HK-2 (cell line): ENCODE measurements at regions not wholly inside any gene's neighbourhood (a gene's known extent, or its start where the extent isn't known, plus 50 kb on each side); places are given as distances from the start of the nearest gene placed in this dataset.
A peak's percentile ranks its signal among the peaks of the same experiment; 100 is the strongest.
"Not testable (repeated sequence)": the region's sequence is repeated elsewhere in the genome, so short reads cannot be mapped to it uniquely, and the experiment has no call there.

Source experiments
- DNase-seq: peaks from one replicate; pipeline ENCODE4 v3.0.0-alpha.2; 2018; ENCODE audit not compliant: unreplicated experiment

GRCh38 chr7:67470256-67470751 is 473.7 kb downstream of the TYW1 start:
- DNase-seq, result no peak

DNA sequence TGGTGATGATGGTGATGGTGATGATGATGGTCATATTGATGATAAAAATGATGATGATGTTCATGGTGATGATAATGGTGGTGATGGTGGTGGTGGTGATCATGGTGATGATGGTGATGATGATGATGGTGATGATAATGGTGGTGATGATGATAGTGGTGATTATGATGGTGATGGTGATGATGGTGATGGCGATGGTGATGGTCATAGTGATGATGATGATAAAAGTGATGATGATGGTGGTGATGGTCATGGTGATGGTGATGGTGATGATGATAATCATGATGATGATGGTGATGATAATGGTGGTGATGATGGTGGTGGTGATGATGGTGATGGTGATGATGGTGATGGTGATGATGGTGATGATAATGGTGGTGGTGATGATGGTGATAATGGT is 478.7 kb downstream of the TYW1 start:
- DNase-seq, result no peak

DNA sequence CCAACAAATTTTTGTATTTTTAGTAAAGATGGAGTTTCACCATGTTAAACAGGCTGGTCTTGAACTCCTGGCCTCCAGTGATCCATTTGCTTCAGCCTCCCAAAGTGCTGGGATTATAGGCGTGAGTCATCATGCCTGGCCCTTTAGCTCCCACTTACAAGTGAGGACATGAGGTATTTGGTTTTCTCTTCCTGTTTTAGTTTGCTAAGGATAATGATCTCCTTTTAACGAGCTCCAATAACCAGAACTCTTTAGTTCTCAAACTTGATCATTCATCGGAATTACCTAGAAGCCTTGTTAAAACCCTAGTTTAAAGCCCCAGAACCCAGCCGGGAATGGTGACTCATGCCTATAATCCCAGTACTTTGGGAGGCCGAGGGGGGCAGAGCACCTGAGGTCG is 481.4 kb downstream of the TYW1 start:
- DNase-seq, result no peak

DNA sequence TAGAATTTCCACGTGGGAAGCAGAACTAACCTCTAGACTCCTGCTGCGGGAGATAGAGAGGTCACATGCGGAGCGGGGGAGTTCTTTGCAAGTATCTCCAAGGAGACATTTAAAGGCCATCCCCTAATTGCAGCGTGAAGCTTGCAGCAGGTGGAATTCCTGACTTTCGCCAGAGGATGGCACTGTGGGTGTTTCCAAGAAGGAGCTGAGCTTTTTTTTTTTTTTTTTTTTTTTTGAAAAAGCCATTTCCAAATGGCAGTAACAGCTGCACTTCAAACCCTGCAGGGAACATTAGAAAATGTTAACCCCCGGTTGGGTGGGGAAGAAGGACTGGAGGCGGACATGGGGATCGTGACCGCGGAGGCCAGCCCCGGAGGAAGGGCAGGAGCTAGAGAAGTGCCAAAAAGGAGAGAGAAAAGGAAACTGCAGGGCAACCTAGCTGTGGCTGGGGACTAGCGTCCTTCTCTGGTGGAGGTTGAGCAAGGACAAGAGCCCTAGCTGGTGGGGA is 487.7 kb downstream of the TYW1 start:
- peak; percentile 47 for DNase-seq

DNA sequence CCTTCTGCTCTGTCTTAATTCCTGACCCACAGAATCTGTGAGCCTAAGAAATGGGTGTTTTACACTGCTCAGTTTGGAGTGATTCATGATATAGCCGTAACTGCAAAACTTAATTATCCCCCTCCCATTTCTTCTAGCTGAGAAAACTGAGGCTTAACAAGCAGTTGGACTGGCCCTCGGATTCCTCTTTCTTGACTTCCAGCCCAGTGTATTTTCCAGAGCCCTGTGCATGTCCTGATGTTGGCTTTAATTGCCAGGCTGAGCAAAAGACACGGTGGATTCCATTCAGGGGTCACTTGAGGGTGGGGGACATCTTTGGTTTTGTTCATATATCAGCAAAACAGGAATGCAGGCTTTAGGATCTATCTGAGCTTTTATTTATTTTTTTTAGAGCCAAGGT is 489.8 kb downstream of the TYW1 start:
- no peak for DNase-seq

GRCh38 chr7:67487316-67487715 is 490.7 kb downstream of the TYW1 start:
- DNase-seq, result no peak

GRCh38 chr7:67489881-67490280 is 493.2 kb downstream of the TYW1 start:
- DNase-seq, result no peak

DNA sequence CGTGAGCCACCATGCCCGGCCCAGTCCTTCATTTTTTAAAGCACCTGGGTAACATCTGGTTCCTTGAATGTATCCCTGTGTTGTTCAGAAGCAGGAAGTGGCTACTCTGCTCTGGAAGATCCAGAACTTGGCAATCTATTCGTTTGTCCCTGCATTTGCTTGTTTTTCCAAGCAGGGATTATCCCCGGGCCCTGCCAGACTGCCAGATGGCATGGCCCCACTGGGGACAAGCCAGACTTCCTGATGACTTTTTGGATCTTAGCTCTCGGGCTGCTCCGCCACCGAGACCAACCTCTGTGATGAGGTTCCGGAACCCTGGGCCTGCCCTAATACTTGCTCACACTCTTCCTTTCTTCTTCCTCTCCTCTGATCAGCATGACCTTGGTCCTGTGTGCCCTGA is 496.7 kb downstream of the TYW1 start:
- DNase-seq, result no peak

- no peak for DNase-seq
These were observed 500.0 kb downstream of the TYW1 start for GRCh38 chr7:67496589-67496988.

DNA sequence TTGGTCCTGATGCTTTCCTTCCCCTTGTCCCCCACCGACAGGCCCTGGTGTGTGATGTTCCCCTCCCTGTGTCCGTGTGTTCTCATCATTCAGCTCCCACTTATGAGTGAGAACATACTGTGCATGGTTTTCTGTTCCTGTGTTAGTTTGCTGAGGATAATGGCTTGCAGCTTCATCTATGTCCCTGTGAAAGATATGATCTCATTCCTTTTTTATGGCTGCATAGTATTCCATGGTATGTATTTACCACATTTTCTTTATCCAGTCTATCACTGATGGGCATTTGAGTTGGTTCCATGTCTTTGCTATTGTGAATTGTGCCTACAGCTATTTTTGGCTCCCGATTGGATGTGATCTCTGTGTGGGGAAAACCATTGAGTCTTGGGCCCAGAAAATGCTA is 501.3 kb downstream of the TYW1 start:
- not testable (repeated sequence) for DNase-seq

DNA sequence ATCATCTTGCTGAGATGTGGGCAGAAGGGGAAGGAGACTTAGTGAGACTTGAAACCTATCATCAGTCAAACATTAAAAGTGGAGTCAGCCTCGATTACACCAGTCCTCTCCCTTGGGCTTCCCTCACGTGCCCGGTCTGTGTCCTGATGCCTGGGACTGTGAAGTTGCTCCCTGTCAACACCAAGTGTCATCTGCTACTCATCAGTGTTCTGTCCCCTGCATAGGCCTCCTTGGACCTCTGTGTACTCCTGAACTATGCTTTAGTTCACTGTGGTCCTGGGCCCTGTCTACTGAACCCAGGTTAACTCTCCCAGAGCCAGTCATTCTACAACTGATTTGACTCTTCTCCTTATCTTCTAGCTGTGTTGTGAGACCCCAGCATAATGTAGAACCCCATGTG is 506.3 kb downstream of the TYW1 start:
- DNase-seq, result no peak

GRCh38 chr7:67505449-67505848 is 508.8 kb downstream of the TYW1 start:
- no peak for DNase-seq

DNA sequence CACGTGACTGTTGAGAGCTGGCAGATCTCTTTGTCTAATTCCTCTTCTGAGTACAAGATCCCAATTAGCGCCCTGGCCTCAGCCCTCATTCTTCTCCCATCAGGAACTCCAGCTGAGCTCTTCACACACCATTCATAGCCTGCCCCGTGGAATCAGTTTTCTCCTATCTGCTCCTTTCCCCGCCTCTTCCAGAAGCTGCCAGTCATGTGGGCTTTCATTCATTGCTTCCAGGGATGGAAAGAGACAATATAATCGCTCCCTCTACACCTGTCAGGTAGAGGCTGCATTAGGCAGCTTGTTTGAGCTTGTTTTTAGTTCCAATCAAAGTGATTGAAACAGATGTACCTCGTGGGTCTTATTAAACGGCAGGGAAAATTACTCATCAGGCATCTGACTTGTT is 515.8 kb downstream of the TYW1 start:
- no peak for DNase-seq

GRCh38 chr7:67518580-67518979 is 521.9 kb downstream of the TYW1 start:
- DNase-seq, result no peak

GRCh38 chr7:67519171-67519570 is 522.5 kb downstream of the TYW1 start:
- DNase-seq, result no peak

GRCh38 chr7:67522504-67522903 is 525.9 kb downstream of the TYW1 start:
- no peak for DNase-seq

GRCh38 chr7:67523713-67524112 is 527.1 kb downstream of the TYW1 start:
- no peak for DNase-seq

GRCh38 chr7:67525588-67525987 is 529.0 kb downstream of the TYW1 start:
- no peak for DNase-seq

DNA sequence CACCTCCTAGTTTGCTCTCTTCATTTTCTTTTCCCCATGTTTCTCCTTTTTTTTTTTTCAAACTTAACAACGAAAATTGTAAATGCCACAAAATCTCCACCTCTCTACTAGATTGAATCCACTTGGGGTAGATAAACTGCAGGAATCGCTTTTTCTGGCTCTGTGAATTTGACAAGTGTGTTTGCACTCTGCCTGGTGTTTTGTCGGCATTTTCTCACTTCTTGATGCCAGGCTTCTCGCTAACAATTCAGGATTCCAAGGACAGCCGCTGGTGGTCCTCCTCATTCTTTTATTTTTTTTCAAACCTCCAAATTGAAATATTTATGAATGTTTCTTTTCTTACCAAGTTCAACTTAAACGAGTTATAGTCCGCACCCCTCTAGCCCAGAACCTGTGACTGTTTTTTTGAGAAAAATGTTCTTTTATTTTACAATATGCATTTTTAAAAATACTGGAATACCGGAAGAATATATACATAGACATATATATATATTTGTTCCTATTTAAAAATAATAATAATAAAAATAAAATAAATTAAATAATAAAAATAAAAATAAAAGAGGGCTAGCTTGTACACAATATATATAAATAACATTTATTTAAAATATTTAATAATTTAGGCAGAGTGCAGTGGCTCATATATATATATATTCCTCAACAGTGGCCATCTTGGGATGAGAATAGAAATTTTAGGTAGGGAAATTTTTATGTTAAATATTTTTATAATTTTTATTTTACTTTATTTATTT is 538.8 kb downstream of the TYW1 start:
- no peak for DNase-seq

GRCh38 chr7:67542916-67543315 is 546.3 kb downstream of the TYW1 start:
- no peak for DNase-seq

DNA sequence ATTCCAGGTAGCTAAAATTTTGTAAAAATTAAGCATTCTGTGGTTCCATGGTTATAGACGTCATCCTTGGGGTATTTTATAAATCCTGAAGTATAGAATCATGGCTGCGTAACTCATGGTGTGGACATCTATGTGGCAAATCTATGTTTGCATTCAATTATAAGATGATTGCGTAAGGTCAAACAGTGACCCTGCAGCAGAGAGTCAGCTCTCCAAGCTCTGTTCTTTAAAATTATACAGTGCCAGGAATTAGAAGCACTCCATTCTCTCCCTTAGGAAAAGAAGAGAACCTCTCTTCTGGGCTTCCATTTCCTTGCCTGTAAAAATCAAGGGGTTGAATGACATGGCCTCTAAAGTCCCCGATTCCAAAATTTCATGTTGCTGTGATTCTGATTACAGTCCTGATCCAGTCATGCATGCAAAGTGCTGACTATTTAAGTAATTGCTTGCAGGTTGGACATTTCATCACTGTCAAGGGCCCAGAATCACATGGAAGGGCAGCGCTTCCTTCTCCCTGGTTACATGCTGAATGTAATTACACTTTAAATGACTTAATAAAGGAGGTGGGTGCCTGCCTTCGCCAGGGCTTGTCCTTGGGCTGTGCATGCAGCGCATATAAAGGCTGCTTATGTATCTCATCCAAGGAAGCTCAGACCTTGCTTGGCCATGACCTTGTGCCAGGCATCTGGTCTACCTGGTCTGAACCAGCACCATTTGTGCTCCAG is 550.7 kb downstream of the TYW1 start:
- no peak for DNase-seq

DNA sequence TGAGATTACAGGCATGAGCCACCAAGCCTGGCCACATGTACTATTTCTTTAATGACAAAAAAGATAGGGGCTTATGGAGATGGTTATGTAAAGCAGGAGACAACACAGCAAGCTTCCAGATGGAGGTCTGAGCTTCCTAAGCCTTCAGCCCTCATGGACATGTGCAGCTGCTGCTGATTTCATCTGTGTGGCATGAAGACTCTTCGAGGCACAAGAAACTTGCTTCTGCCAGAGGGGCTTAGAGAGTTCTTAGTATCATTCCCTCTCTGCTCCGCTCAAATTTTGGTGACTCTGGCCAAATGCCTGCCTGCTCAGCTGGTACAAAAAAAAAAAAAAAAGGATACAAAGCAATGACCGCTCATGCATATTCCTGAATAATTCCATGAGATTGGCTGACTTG is 552.5 kb downstream of the TYW1 start:
- no peak for DNase-seq

DNA sequence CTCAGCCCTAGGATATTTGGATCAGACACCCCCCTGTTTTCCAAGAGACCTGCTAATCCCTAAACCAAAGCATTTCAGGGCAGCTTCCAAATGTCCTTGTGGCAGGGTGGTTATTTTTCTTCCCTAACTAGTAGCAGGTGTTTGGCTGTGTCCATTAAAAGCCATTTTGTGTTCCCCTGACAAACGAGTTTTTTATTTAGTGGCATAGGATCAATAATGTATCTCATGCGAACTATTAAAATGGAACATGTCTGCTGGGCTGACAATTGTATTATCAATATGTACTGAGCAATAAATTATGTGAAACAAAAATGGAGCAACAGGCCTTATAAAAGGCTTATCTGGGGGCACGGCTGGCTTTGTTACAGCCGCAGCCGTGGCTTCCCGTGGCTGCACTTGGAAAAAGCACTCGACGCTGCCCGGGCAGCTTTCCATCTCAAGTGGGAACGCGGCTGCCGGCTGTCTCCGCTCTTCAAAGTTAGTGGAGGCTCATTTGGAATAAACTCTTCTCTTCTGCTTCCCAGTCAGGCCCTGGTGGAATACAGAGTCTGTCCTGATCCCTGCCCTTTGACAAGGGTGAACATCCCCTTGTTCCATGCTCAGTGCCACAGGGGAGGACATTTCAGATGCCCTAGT is 554.3 kb downstream of the TYW1 start:
- DNase-seq, result no peak
